H4 (cell line): ENCODE measurements at regions not wholly inside any gene's neighbourhood (a gene's known extent, or its start where the extent isn't known, plus 50 kb on each side); places are given as distances from the start of the nearest gene placed in this dataset.
A peak's percentile ranks its signal among the peaks of the same experiment; 100 is the strongest.

Experiments
- DNase-seq: peaks from one replicate; pipeline ENCODE4 v3.0.0-alpha.2; 2015; ENCODE audit warnings: low spot score

- DNase-seq, result no peak
These were observed 1248.1 kb upstream of the PCDH20 start for GRCh38 chr13:62663767-62664166.

- DNase-seq, result no peak
These were observed 1243.7 kb upstream of the PCDH20 start for GRCh38 chr13:62659365-62659764.

GRCh38 chr13:62653371-62653770, 1237.7 kb upstream of the PCDH20 start:
- DNase-seq, result no peak

DNA sequence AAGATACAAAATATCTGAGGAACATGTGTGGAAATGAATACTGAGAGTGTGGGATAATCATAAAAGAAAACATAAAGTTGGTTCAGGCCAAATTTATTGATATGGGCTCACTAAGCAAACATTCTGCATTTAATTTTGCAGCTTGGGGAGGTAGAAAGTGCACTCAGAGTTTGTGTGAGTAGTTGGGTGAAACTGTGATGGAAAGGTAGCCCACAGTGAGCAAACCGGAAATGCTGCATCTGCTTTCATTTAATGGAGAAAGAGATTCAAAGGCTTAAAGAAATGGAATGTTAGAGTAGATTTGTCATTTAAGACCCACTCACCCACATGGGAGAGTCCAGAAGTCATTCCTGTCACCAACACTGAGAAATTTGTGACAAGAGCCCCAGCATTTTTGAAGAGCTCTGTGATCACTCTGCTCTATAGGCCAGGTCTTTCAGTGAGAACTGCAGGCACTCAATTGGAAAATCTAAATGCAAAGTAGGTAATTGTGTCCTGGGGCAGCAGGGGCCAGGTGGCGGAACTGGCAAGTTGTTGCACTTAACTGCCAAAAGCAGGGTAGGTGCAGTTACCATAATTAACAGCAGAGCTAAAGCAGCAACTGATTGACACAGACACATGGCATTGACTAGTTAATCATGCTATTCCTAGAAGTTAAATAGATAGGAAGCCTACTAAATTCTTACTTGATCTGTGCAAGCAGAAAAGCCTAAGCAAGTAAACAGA, 1228.3 kb upstream of the PCDH20 start:
- no peak for DNase-seq

DNA sequence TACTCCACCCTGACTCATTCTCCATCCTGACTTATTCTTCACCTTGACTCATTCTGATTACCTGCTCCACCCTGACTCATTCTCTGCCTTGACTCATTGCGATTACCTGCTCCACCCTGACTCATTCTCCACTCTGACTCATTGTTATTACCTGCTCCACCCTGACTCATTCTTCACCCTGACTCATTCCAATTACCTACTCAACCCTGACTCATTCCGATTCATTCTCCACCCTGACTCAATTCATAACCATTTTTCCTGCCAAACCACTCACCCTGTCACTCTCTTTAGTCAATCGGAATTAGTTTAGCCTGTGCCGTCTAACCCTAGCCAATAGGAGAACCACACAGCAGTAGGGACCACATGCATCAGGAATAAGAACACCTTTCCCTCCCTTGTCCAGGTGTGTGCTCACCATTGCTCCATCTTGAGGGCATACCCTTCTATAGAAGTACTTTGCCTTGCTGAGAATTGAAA, 1227.4 kb upstream of the PCDH20 start:
- DNase-seq, result peak; percentile 60

DNA sequence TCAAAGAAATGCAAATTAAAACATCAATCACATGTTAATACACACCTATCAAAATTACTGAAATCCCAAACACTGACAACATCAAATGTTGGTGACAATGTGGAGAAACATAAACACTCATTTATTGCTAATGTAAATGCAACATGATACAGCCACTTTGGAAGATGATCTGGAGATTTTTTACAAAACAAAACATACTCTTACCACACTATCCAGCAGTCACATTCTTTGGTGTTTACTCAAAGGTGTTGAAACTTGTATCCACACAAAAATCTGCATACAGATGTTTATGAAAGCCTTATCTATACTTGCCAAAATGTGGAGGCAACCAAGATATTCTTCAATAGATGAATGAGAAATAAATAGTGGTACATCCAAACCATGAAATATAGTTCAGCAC, 1219.5 kb upstream of the PCDH20 start:
- DNase-seq, result no peak

GRCh38 chr13:62633448-62633847, 1217.8 kb upstream of the PCDH20 start:
- no peak for DNase-seq

DNA sequence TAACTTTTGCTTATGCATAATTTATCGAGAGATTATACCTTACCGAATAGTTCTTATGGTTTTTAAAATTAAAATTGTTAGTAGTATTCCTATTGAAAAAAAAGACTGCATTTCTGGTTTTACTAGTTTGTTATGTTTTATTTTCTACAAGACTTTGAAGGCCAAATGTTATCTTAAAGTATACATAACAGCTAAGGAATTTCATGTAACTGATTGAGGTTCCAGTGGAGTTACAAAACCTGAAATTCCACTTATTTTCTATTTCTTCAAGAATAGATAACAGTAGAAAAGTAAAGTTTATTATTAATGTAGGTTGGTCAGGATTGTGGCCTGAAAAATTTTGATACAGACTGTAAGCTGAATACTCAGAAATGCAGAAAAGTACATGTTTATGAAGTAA, 1216.0 kb upstream of the PCDH20 start:
- no peak for DNase-seq

- DNase-seq, result no peak
These were observed 1215.5 kb upstream of the PCDH20 start for GRCh38 chr13:62631124-62631523.

GRCh38 chr13:62629618-62630017, 1214.0 kb upstream of the PCDH20 start:
- DNase-seq, result no peak

DNA sequence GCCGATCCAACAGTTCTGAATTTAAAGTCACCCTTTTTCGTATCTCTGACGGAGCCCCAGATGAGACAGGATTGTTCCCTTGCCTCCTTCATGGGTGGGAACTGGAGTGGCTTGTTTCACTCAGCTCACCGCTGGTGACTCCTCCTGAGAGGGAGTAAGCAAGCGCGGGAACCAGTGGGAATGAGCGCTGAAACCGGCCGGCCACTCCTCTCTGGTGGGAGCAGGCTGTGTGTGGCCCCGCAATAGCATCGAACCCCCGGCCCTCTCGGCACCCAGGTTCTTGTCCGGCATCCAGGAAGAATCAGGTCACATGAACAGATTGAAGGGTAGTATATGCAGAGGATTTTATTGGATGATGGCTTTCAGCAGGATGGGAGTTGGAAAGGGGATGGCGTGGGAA, 1211.6 kb upstream of the PCDH20 start:
- DNase-seq, result no peak

- no peak for DNase-seq
These were observed 1211.1 kb upstream of the PCDH20 start for GRCh38 chr13:62626771-62627170.

GRCh38 chr13:62625214-62625881, 1209.7 kb upstream of the PCDH20 start:
- DNase-seq, result no peak

DNA sequence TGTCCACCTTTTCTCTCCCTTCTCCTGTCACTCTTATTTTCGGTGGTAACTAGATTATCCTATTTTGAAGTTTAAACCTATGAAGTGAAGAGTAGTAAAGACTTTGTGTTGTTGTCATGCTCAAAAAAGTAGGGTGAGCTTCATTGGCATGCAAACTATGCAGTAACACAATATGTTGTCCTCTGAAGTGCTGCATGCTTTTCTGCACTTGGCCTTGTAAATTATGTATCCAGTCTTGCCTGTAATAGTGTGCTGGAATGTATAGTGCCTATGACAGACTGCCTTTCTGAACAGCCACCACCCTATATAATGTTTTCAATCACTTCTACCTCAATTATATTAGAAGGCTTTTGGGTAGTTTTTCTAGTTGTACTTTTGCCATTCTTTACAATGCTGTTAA, 1198.2 kb upstream of the PCDH20 start:
- no peak for DNase-seq

DNA sequence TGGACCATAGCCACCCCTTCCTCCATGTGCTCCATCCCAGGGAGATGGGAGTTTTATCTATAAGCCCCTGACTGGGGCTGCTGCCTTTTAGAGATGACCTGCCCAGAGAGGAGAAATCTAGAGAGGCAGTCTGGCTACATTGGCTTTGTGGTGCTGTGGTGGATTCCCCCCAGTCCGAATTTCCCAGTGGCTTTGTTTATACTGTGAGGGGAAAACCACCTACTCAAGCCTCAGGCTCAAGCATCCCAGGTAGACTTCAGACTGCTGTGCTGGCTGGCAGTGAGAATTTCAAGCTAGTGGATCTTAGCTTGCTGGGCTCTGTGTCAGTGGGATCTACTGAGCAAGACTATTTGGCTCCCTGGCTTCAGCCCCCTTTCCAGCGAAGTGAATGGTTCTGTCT, 1195.7 kb upstream of the PCDH20 start:
- no peak for DNase-seq

DNA sequence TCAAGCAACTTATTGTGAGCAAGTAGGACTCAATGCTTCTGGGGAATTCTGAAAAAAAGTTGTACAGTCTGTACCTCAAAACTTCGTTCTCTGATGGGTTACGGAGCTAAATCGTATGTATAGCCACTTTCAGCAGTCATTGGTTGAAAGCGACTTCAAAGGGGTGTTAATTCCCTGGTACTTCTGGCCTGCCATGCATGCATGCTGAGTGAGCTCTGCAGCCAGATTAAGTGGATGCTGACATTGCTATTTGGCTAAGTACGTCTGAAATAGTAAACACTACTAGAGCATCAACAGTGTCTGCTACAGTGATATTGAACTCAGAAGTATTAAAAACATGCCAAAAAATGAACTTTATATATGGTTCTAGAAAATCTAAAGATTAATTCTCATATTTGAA, 1183.1 kb upstream of the PCDH20 start:
- no peak for DNase-seq

- DNase-seq, result no peak
These were observed 1180.3 kb upstream of the PCDH20 start for GRCh38 chr13:62595976-62596375.

GRCh38 chr13:62593804-62594203, 1178.2 kb upstream of the PCDH20 start:
- DNase-seq, result no peak

DNA sequence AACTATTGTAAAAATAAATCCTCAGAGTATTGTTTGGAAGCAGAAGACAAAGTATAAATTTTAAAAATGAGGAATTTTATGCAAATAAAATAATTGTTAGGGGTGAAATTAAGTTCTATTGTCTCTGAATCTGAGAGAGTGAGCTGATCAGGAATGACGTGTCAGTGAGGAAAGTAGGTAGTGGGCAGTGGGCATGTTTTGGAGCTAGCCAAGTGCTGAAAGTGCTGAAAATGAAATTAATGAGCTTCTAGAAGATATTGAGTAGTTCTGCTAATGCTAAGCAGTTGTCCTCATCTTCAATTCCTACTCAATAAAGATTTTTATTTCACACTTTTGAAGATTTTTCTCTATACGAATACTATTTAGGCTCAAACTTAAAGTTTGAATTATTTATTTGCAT, 1167.8 kb upstream of the PCDH20 start:
- no peak for DNase-seq

- no peak for DNase-seq
These were observed 1162.8 kb upstream of the PCDH20 start for GRCh38 chr13:62578402-62578801.

- no peak for DNase-seq
These were observed 1149.1 kb upstream of the PCDH20 start for GRCh38 chr13:62564770-62565169.

GRCh38 chr13:62563251-62563650, 1147.6 kb upstream of the PCDH20 start:
- no peak for DNase-seq

- no peak for DNase-seq
These were observed 1141.3 kb upstream of the PCDH20 start for GRCh38 chr13:62556978-62557377.

DNA sequence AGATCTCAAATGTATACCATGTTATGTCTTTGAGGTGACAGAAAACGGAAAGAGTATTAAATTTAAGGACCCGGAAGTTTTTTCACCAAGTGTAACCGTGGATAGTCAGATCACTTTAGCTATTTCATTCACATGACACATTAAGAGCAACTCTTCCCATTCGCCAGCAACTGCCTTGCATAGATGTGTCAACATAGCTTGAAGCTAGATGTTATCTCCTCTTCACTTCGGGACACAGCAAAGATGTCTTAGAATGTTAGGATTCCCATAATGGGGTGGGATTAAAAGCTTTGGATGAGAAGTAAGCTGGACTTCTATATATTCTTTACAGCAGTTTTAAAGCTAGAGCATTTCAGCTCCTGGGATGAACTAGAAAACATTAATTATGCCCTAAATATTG, 1135.9 kb upstream of the PCDH20 start:
- DNase-seq, result no peak
